A673 (cell line): ENCODE measurements at regions not wholly inside any gene's neighbourhood (a gene's known extent, or its start where the extent isn't known, plus 50 kb on each side); places are given as distances from the start of the nearest gene placed in this dataset.

Experiments
- BruUV-seq: library from RNA; stranded (reverse); fragments of 400-500 nt; replicated peaks from 2 replicates; lab custom pipeline; 2021; lab: Mats Ljungman, UMichigan
- CTCF ChIA-PET: fragments of 300-600 bp; sonication (Branson Sonifier 250); formaldehyde crosslinking; loops from one replicate; lab custom pipeline; 2022; ENCODE audit warnings: antibody characterized with exemption; lab: Charles Lee
- POLR2A ChIA-PET: fragments of 300-600 bp; sonication (Branson Sonifier 250); formaldehyde crosslinking; loops from one replicate; lab custom pipeline; 2022; ENCODE audit warnings: antibody characterized with exemption; ENCODE audit not compliant: low non-redundant PET; lab: Charles Lee
- DNase-seq: peaks from one replicate; pipeline ENCODE4 v3.0.0-alpha.2; 2015; ENCODE audit warnings: low spot score
- H3K27ac ChIP-seq: fragments of 200-600 bp; sonication (generic); 2 replicates; pipeline ENCODE4 v1.5.1; 2016; ENCODE audit warnings: mixed run types, low read depth, mild to moderate bottlenecking, mixed read lengths, antibody characterized with exemption, low read length; ENCODE audit not compliant: poor library complexity, severe bottlenecking
- H3K27me3 ChIP-seq: fragments of 200-600 bp; sonication (generic); replicated peaks from 2 replicates; pipeline ENCODE4 v1.6.1; 2017; ENCODE audit warnings: mixed run types, low read depth, mild to moderate bottlenecking, mixed read lengths, antibody characterized with exemption, low read length; ENCODE audit not compliant: insufficient read depth, poor library complexity
- H3K36me3 ChIP-seq: fragments of 200-600 bp; sonication (generic); 2 replicates; pipeline ENCODE4 v1.6.1; 2016; ENCODE audit warnings: mixed run types, mild to moderate bottlenecking, mixed read lengths, antibody characterized with exemption, low read length; ENCODE audit not compliant: insufficient read depth, poor library complexity, severe bottlenecking
- H3K4me1 ChIP-seq: fragments of 200-600 bp; sonication (generic); 2 replicates; pipeline ENCODE4 v1.6.1; 2017; ENCODE audit warnings: mixed run types, mild to moderate bottlenecking, mixed read lengths, antibody characterized with exemption, low read length; ENCODE audit not compliant: insufficient read depth, poor library complexity, severe bottlenecking
- H3K4me3 ChIP-seq: fragments of 200-600 bp; sonication (generic); 2 replicates; pipeline ENCODE4 v1.5.1; 2016; ENCODE audit warnings: low read depth, mixed run types, mild to moderate bottlenecking, mixed read lengths, low read length; ENCODE audit not compliant: poor library complexity, severe bottlenecking
- H3K9me3 ChIP-seq: fragments of 200-600 bp; sonication (generic); 2 replicates; pipeline ENCODE4 v1.6.1; 2016; ENCODE audit warnings: mixed run types, low read depth, mild to moderate bottlenecking, mixed read lengths, antibody characterized with exemption, low read length; ENCODE audit not compliant: poor library complexity, severe bottlenecking
- CTCF ChIP-seq: fragments of 300-800, 200-600 bp; sonication (generic); conservative IDR thresholded peaks from 2 replicates; pipeline ENCODE4 v1.5.1; 2017; ENCODE audit warnings: low read depth, mild to moderate bottlenecking, antibody characterized with exemption, low read length, moderate library complexity, mixed read lengths
- EZH2 ChIP-seq: fragments of 200-600 bp; sonication (generic); IDR thresholded peaks from 2 replicates; pipeline ENCODE4 v1.6.1; 2017; ENCODE audit warnings: borderline replicate concordance, low read depth, mild to moderate bottlenecking, mixed read lengths, antibody characterized with exemption, low read length; ENCODE audit not compliant: poor library complexity, severe bottlenecking
- intact Hi-C: fragments of 100-400 bp; cut with micrococcal nuclease; formaldehyde crosslinking; loops from one replicate; pipeline ENCODE4 v1.10.0; 2022; ENCODE audit not compliant: unreplicated experiment

DNA sequence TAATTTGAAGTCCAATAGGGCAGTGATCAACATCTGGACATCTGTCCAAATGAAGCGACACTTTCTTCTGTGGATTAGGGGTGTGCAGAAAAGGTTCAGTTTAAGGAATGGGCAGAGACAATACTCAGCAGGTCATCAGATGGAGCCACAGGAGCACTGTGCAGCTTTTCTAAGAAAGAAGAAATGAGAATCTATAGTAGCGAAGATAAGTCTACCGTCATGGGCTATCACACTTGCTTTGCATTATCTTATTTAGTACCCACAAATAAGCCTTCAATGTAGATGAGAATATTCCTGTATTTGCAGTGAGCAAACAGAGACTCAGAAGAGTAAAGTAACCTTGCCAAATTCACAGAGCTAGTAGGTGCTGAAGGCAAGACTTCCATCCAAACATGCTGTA lies 412.0 kb upstream of the GOT2 start:
- no peak for DNase-seq
- intact Hi-C loops = no loop called here
- CTCF ChIA-PET = no interaction called here

GRCh38 chr16:59144841-59145240 lies 410.7 kb upstream of the GOT2 start:
- no peak for DNase-seq
- CTCF ChIA-PET = no interaction called here
- no peak overlapping the region for H3K4me3 ChIP-seq
- intact Hi-C loops = no loop called here
- TF ChIP-seq EZH2 (no peak), CTCF (no peak)
- H3K9me3 ChIP-seq = no peaks in the 10 kb centered on the region
- no peak overlapping the region for H3K27ac ChIP-seq
- no TSS peak for BruUV-seq
- H3K36me3 ChIP-seq = no peaks in the 10 kb centered on the region
- H3K4me1 ChIP-seq = no peaks in the 10 kb centered on the region
- POLR2A ChIA-PET = no interaction called here
- no peaks in the 10 kb centered on the region for H3K27me3 ChIP-seq

More for the DNA sequence above, 412.0 kb upstream of the GOT2 start:
- H3K4me1 ChIP-seq = no peaks in the 10 kb centered on the region
- POLR2A ChIA-PET = no interaction called here
- H3K9me3 ChIP-seq = no peaks in the 10 kb centered on the region
- TF ChIP-seq EZH2 (no peak), CTCF (no peak)
- BruUV-seq = no TSS peak
- H3K36me3 ChIP-seq = no peaks in the 10 kb centered on the region
- no peak overlapping the region for H3K4me3 ChIP-seq
- no peaks in the 10 kb centered on the region for H3K27me3 ChIP-seq
- H3K27ac ChIP-seq = no peak overlapping the region

GRCh38 chr16:59144326-59144725 lies 410.2 kb upstream of the GOT2 start:
- intact Hi-C loops = no loop called here
- POLR2A ChIA-PET = no interaction called here

More at GRCh38 chr16:59144326-59144725, 410.2 kb upstream of the GOT2 start:
- H3K4me1 ChIP-seq = no peaks in the 10 kb centered on the region
- H3K27ac ChIP-seq = no peak overlapping the region
- BruUV-seq = no TSS peak
- no peaks in the 10 kb centered on the region for H3K36me3 ChIP-seq
- H3K27me3 ChIP-seq = no peaks in the 10 kb centered on the region
- CTCF ChIA-PET = no interaction called here
- no peak for DNase-seq
- TF ChIP-seq CTCF = no peak
- no peak for TF ChIP-seq EZH2
- no peaks in the 10 kb centered on the region for H3K9me3 ChIP-seq
- H3K4me3 ChIP-seq = no peak overlapping the region
